Uterus (tissue), 2 donors: ENCODE measurements at regions not wholly inside any gene's neighbourhood (a gene's known extent, or its start where the extent isn't known, plus 50 kb on each side); places are given as distances from the start of the nearest gene placed in this dataset.

Source experiments
- CTCF ChIP-seq, 4 experiments: fragments of 200-600 bp in 2 of 4; fragments of 450-650 bp in 2 of 4; sonication (generic) in 2 of 4; IDR thresholded peaks; one replicate each; pipeline ENCODE4 v1.5.1; 2016 to 2019; ENCODE audit warnings: antibody characterized with exemption in 4 of 4, mild to moderate bottlenecking in 2 of 4, moderate library complexity in 1 of 4
- POLR2A ChIP-seq, 2 donors: fragments of 450-650 bp; IDR thresholded peaks; one replicate each; pipeline ENCODE4 v1.6.1; 2016; ENCODE audit warnings: antibody characterized with exemption in 2 of 2, mild to moderate bottlenecking in 1 of 2, moderate library complexity in 1 of 2

- no peak for TF ChIP-seq CTCF (IDR thresholded peaks at IDR 0.05)
- no peak for TF ChIP-seq POLR2A (IDR thresholded peaks at IDR 0.05)
Observed at GRCh38 chr15:87294854-87295253, 961.7 kb downstream of the NTRK3 start.
